ENCODE measurements at regions not wholly inside any gene's neighbourhood (a gene's known extent, or its start where the extent isn't known, plus 50 kb on each side); places are given as distances from the start of the nearest gene placed in this dataset.
A peak's percentile ranks its signal among the peaks of the same experiment; 100 is the strongest.

DNA sequence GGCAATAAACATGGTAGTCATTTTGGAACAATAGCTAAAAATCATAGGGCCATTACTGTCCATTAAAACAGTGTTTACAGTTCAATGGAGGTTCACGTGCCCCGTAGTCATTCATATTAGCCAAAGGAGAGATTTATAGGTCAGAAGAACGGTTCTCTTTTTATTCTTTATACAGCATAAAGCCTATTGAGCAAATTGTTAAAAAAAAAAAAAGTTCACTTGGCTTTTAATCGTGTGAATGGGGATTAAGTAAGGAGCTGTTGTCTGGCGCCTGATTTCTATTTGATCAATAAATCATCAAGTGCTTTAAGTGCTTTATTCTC, 69.1 kb upstream of the TBCA start:
- no peaks in the 10 kb centered on the region for H3K9me3 ChIP-seq (replicated peaks; ENCODE audit: control insufficient read depth, low read depth, low read length)
- peaks cover 32% of the 10 kb centered on the region for H3K27me3 ChIP-seq (ENCODE audit: control insufficient read depth, insufficient read depth, low read length)
- WGBS (ENCODE audit: insufficient coverage) = no CpG with 5 or more reads among the region's 5 CpGs
- H3K36me3 ChIP-seq (ENCODE audit: control insufficient read depth, insufficient read depth, low read length) = no peaks in the 10 kb centered on the region
- H3K4me1 ChIP-seq (ENCODE audit: control insufficient read depth, insufficient read depth, low read length) = peaks cover 14% of the 10 kb centered on the region
- no peak overlapping the region for H3K27ac ChIP-seq (ENCODE audit: low read length)
- no peak overlapping the region for H3K4me3 ChIP-seq (ENCODE audit: low read length)
- no peak for DNase-seq

GRCh38 chr5:77844623-77845323, 68.6 kb upstream of the TBCA start:
- Histone ChIP-seq H3K4me3 (ENCODE audit: low read length) (peak overlapping the region; percentile 38), H3K27ac (ENCODE audit: low read length) (no peak overlapping the region), H3K9me3 (replicated peaks; ENCODE audit: control insufficient read depth, low read depth, low read length) (no peaks in the 10 kb centered on the region), H3K27me3 (ENCODE audit: control insufficient read depth, insufficient read depth, low read length) (peaks cover 34% of the 10 kb centered on the region), H3K4me1 (ENCODE audit: control insufficient read depth, insufficient read depth, low read length) (peaks cover 14% of the 10 kb centered on the region), H3K36me3 (ENCODE audit: control insufficient read depth, insufficient read depth, low read length) (no peaks in the 10 kb centered on the region)
- peak; percentile 14 for DNase-seq
- WGBS (ENCODE audit: insufficient coverage) = under 1% methylated on average over 31 of the region's 48 CpGs

GRCh38 chr5:77844373-77844622, 68.2 kb upstream of the TBCA start:
- under 1% methylated on average over 10 of the region's 10 CpGs for WGBS (ENCODE audit: insufficient coverage)
- DNase-seq = peak; percentile 32
- Histone ChIP-seq H3K27me3 (ENCODE audit: control insufficient read depth, insufficient read depth, low read length) (peaks cover 34% of the 10 kb centered on the region), H3K36me3 (ENCODE audit: control insufficient read depth, insufficient read depth, low read length) (no peaks in the 10 kb centered on the region), H3K4me3 (ENCODE audit: low read length) (peak overlapping the region; percentile 38), H3K9me3 (replicated peaks; ENCODE audit: control insufficient read depth, low read depth, low read length) (no peaks in the 10 kb centered on the region), H3K27ac (ENCODE audit: low read length) (no peak overlapping the region), H3K4me1 (ENCODE audit: control insufficient read depth, insufficient read depth, low read length) (peaks cover 14% of the 10 kb centered on the region)

GRCh38 chr5:77843570-77844372, 67.6 kb upstream of the TBCA start:
- peak overlapping the region; percentile 38 for H3K4me3 ChIP-seq (ENCODE audit: low read length)
- no peaks in the 10 kb centered on the region for H3K36me3 ChIP-seq (ENCODE audit: control insufficient read depth, insufficient read depth, low read length)
- no peak overlapping the region for H3K27ac ChIP-seq (ENCODE audit: low read length)
- no peaks in the 10 kb centered on the region for H3K9me3 ChIP-seq (replicated peaks; ENCODE audit: control insufficient read depth, low read depth, low read length)
- H3K27me3 ChIP-seq (ENCODE audit: control insufficient read depth, insufficient read depth, low read length) = peaks cover 34% of the 10 kb centered on the region
- 23% methylated on average over 7 of the region's 24 CpGs for WGBS (ENCODE audit: insufficient coverage)
- peak; percentile 43 for DNase-seq
- H3K4me1 ChIP-seq (ENCODE audit: control insufficient read depth, insufficient read depth, low read length) = peaks cover 14% of the 10 kb centered on the region

DNA sequence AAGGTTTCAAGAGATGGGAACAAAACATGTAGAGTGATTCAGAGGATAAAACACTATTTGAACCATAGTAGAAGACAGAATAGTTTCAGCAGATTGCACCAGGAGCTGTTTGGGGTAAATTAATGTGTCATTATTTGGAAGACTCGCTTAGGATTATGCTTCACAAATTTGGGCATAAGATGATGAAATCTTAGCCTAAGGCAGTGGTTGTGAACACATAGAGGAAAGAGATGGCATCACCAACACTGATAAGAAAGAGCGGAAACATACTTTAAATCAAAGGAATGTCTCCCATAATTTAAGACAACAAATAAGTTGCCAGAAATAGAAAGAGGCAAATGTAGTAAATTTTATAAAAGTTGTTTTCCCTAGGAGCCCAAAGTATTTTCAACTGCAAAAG, 66.1 kb upstream of the TBCA start:
- Histone ChIP-seq H3K36me3 (ENCODE audit: control insufficient read depth, insufficient read depth, low read length) (no peaks in the 10 kb centered on the region), H3K4me3 (ENCODE audit: low read length) (no peak overlapping the region), H3K27me3 (ENCODE audit: control insufficient read depth, insufficient read depth, low read length) (peaks cover 29% of the 10 kb centered on the region), H3K9me3 (replicated peaks; ENCODE audit: control insufficient read depth, low read depth, low read length) (no peaks in the 10 kb centered on the region), H3K4me1 (ENCODE audit: control insufficient read depth, insufficient read depth, low read length) (peaks cover 14% of the 10 kb centered on the region), H3K27ac (ENCODE audit: low read length) (no peak overlapping the region)
- WGBS (ENCODE audit: insufficient coverage) = no CpG with 5 or more reads among the region's 2 CpGs
- no peak for DNase-seq

GRCh38 chr5:77841616-77842015, 65.5 kb upstream of the TBCA start:
- Histone ChIP-seq H3K27me3 (ENCODE audit: control insufficient read depth, insufficient read depth, low read length) (peaks cover 24% of the 10 kb centered on the region), H3K4me3 (ENCODE audit: low read length) (no peak overlapping the region), H3K9me3 (replicated peaks; ENCODE audit: control insufficient read depth, low read depth, low read length) (no peaks in the 10 kb centered on the region), H3K27ac (ENCODE audit: low read length) (no peak overlapping the region), H3K36me3 (ENCODE audit: control insufficient read depth, insufficient read depth, low read length) (no peaks in the 10 kb centered on the region), H3K4me1 (ENCODE audit: control insufficient read depth, insufficient read depth, low read length) (peaks cover 14% of the 10 kb centered on the region)
- no CpG with 5 or more reads among the region's 2 CpGs for WGBS (ENCODE audit: insufficient coverage)
- no peak for DNase-seq

- Histone ChIP-seq H3K4me1 (ENCODE audit: control insufficient read depth, insufficient read depth, low read length) (peaks cover 14% of the 10 kb centered on the region), H3K4me3 (ENCODE audit: low read length) (no peak overlapping the region), H3K36me3 (ENCODE audit: control insufficient read depth, insufficient read depth, low read length) (no peaks in the 10 kb centered on the region), H3K9me3 (replicated peaks; ENCODE audit: control insufficient read depth, low read depth, low read length) (no peaks in the 10 kb centered on the region), H3K27ac (ENCODE audit: low read length) (no peak overlapping the region), H3K27me3 (ENCODE audit: control insufficient read depth, insufficient read depth, low read length) (peaks cover 20% of the 10 kb centered on the region)
- no peak for DNase-seq
- 100% methylated on average over 1 of the region's 6 CpGs for WGBS (ENCODE audit: insufficient coverage)
Measured at GRCh38 chr5:77840930-77841329, 64.8 kb upstream of the TBCA start.

DNA sequence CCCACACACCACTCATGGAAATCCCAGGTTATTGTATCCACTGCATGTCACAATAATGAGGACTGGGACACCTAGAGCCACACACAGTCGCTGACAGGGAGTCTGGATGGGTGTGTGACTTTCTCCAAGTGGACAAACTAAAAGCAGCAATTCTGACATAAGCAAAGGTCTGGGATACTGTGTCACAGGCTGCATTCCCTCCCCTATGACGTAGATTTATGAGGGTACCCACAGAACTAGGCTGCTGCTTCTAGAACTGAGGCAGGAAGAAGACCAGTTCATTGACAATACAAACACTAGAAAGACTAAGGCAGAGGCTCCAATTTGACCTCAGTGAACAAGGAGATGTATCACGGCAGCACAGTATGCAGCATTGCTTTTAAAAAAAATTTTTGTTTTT, 63.6 kb upstream of the TBCA start:
- H3K27me3 ChIP-seq (ENCODE audit: control insufficient read depth, insufficient read depth, low read length) = peaks cover 14% of the 10 kb centered on the region
- no peak for DNase-seq
- no peaks in the 10 kb centered on the region for H3K36me3 ChIP-seq (ENCODE audit: control insufficient read depth, insufficient read depth, low read length)
- 67% methylated on average over 1 of the region's 3 CpGs for WGBS (ENCODE audit: insufficient coverage)
- H3K27ac ChIP-seq (ENCODE audit: low read length) = no peak overlapping the region
- H3K9me3 ChIP-seq (replicated peaks; ENCODE audit: control insufficient read depth, low read depth, low read length) = no peaks in the 10 kb centered on the region
- H3K4me1 ChIP-seq (ENCODE audit: control insufficient read depth, insufficient read depth, low read length) = peaks cover 9% of the 10 kb centered on the region
- H3K4me3 ChIP-seq (ENCODE audit: low read length) = no peak overlapping the region

GRCh38 chr5:77832938-77833337, 56.8 kb upstream of the TBCA start:
- no peaks in the 10 kb centered on the region for H3K9me3 ChIP-seq (replicated peaks; ENCODE audit: control insufficient read depth, low read depth, low read length)
- H3K4me3 ChIP-seq (ENCODE audit: low read length) = no peak overlapping the region
- no peaks in the 10 kb centered on the region for H3K4me1 ChIP-seq (ENCODE audit: control insufficient read depth, insufficient read depth, low read length)
- peaks cover 5% of the 10 kb centered on the region for H3K27me3 ChIP-seq (ENCODE audit: control insufficient read depth, insufficient read depth, low read length)
- DNase-seq = no peak
- no peak overlapping the region for H3K27ac ChIP-seq (ENCODE audit: low read length)
- WGBS (ENCODE audit: insufficient coverage) = no CpG with 5 or more reads among the region's 3 CpGs
- H3K36me3 ChIP-seq (ENCODE audit: control insufficient read depth, insufficient read depth, low read length) = no peaks in the 10 kb centered on the region

- Histone ChIP-seq H3K9me3 (replicated peaks; ENCODE audit: control insufficient read depth, low read depth, low read length) (no peaks in the 10 kb centered on the region), H3K27ac (ENCODE audit: low read length) (no peak overlapping the region), H3K4me1 (ENCODE audit: control insufficient read depth, insufficient read depth, low read length) (no peaks in the 10 kb centered on the region), H3K27me3 (ENCODE audit: control insufficient read depth, insufficient read depth, low read length) (peaks cover 8% of the 10 kb centered on the region), H3K4me3 (ENCODE audit: low read length) (no peak overlapping the region), H3K36me3 (ENCODE audit: control insufficient read depth, insufficient read depth, low read length) (no peaks in the 10 kb centered on the region)
- no peak for DNase-seq
- 40% methylated on average over 1 of the region's 5 CpGs for WGBS (ENCODE audit: insufficient coverage)
Measured at GRCh38 chr5:77832166-77832770, 56.1 kb upstream of the TBCA start.
